ENCODE measurements at regions not wholly inside any gene's neighbourhood (a gene's known extent, or its start where the extent isn't known, plus 50 kb on each side); places are given as distances from the start of the nearest gene placed in this dataset.
"Not testable (repeated sequence)": the region's sequence is repeated elsewhere in the genome, so short reads cannot be mapped to it uniquely, and the experiment has no call there.

DNA sequence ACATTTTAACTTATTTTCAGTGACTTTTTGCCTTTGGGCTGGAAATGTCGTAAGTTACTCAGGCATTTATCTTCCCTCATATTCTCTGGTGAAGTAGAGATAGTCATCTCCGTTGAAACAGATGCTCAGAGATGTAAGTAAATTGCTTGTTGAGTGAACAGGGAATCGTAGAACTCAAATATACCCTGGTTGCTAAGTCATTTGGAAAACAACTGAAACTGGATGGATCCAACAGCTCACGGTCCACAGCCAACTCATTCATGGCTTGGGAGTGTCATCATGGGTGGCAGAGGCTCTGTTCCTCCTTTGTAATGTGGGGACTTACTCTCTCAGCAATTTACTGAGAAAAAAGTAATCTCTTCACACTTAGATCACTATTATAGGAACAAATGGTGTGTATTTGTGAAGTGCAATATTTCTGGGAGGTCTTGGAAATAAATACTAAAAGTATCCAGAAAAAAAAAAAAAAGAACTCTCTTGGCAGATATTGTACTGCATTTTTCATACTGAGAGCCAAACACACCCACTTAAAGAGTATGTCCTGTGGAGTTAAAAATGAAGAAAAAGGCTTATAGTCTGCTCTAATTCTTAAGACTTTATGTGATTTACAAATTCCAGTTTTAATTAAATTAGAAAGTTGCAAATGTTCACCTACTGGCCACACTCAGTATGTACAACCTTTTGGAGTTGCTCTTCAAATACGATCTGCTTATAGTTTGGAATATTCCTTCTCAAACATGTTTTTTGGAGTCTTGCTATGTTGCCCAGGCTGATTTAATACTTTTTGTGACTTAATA is 107.4 kb downstream of the LEPR start:
- DNase-seq (ENCODE audit: low read depth): no peak

DNA sequence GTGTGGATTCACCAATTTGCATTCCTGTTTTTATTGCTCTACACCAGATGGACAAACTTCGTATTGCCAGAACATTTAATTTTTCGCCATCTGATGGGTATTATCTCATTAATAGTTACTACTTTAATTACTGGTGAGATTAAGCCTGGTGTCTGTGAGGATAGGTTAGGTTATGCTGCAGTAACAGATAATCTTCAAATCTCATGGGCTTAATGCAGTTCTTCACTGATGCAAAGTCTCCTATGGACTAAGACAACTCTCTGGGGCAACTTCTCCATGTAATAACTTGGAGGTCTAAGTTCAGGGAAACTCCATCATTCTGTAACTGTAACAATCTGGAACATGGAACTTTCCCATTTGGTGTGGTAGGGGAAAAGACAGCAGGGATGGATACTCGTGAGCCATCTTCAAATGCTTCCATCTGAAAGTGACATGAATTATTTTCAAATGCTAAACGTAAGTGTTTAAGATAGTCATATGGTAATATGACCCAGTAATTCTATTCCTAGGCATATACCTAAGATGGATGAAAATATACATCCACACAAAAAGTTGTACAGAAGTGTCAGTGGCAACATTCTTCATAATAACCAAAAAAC is 111.6 kb downstream of the LEPR start:
- DNase-seq (ENCODE audit: low read depth): no peak

DNA sequence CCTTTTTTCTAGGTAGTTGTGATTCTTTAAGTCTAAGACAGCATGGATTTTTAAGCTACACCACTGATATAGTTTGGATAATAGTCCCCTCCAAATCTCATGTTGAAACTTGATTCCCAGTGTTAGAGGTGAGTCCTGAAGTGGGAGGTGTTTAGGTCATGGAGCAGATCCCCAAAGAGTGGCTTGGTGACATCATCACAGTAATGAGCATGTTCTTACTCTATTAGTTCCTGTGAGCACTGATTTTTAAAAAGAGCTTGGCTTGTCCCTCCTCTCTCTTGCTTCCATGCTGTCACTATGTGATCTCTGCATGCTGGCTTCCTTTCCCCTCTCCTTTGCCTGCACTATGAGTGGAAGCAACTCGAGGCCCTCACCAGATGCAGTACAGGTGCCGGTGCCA is 115.5 kb downstream of the LEPR start:
- DNase-seq (ENCODE audit: low read depth): no peak

DNA sequence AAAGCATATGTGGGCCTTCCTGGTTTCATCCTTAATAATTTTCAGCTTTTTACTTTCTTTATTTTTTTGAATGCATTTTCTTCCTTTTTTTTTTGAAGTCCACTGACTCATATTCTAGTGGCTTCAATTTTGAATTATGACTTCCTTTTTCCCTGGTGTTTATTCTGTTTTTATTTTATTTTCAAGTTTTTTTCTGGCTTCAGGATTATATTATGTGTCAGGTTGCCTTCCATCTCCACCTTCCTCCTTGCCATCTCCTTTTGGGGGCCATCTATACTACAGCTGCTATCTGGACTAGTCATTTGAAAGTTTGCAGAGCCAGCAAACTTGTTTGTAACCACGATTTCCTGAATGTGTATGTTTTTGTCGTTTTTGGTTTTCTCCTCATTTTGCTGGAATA is 117.6 kb downstream of the LEPR start:
- DNase-seq (ENCODE audit: low read depth): no peak

DNA sequence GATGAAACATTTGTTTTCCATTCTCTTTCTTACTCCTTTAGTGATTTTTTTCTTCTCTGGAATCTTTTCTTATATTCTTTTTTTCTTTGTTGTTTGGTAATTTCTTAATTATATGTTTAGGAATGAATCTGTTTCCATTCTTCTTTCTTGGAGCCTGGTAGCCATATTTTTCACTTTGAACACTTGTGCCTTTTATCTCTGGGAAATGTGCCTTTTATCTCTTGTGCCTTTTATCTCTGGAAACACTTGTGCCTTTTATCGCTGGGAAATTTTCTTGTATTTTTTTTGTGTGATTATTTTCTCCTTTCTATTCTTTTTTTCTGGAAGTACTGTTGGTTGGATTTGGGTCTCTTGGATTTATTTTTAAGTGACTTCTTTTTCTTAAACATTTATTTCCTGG is 118.2 kb downstream of the LEPR start:
- DNase-seq (ENCODE audit: low read depth): no peak

DNA sequence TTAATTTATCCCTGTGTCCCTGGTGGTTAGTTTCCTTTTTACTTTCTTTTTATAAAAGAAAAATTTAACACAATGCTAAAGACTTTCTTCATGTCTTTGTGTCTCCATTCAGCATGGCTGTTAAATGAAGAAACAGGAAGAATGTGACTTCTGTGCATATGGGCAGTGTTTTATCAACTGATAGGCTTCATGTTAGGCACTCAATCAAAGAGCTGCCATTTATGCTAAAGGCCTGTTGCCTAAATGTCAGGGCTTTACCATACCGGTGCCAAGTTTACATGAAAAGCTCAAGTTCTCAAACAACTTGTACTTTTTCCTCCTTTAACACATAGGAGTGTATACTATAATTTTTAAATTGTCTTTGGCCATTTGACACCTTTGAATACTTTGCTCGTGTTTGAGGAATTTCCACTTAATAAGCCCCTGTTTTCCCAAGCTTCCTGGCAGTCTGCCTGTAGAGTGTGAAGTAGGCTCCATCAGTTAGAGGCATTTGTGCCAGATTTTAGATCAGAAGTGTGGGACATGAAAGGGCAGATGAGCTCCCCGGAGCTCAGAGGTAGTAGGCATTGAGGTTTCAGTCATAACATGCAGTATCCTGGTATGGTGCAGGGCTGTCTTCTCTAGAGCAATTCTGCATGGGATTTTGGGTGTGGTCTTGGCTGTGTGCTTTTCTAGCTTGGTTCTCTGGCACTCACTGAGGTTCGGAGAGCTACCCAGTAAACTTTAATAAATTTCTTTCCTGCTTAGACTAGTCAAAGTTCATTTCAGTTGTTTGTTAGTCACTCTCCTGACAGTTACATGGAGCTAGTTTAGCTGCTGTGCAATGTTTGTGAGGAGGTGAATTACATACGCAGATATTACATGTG is 119.0 kb downstream of the LEPR start:
- no peak for DNase-seq (ENCODE audit: low read depth)

DNA sequence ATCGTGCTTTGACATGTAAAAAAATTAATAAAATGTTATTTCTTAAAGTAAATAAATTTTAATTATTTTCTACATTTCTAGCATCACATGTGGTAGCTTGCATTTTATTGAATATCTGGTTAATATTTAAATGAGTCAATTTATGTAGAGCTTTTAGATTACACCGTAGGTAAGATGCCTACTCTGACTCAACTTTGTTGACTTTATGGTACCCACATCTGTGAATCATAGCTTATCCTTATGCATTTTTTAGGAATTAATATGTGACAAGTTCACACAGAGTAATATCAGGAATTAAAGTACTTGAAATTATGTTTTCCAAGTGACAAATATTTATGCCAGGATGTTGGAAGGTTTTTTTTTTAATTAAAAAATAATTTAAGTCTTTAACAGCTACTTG is 120.7 kb downstream of the LEPR start:
- DNase-seq (ENCODE audit: low read depth): no peak

DNA sequence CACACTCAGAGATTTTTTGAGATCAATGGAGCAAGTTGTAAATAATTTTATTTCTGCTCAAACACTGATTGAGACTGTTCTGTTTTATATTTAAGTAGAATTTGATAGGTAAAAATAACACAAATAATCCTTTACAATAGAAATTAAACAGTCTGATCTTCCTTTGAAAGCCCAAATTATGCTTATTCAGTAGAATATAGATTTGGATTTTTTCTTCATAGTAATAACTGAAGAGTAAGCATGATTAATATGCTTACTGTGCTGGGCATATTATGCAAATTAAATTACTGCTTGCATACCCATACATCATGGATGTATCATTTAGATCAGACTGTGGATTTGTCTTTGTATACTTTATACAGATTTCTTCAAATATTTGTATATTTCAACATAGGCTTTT is 121.4 kb downstream of the LEPR start:
- DNase-seq (ENCODE audit: low read depth): no peak

DNA sequence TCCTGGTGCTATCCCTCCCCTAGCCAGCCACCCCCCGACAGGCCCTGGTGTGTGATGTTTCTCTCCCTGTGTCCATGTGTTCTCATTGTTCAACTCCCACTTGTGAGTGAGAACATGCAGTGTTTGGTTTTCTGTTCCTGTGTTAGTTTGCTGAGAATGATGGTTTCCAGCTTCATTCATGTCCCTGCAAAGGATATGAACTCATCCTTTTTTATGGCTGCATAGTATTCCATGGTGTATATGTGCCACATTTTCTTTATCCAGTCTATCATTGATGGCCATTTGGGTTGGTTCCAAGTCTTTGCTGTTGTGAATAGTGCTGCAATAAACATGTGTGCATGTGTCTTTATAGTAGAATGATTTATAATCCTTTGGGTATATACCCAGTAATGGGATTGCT is 122.1 kb downstream of the LEPR start:
- not testable (repeated sequence) for DNase-seq (ENCODE audit: low read depth)

DNA sequence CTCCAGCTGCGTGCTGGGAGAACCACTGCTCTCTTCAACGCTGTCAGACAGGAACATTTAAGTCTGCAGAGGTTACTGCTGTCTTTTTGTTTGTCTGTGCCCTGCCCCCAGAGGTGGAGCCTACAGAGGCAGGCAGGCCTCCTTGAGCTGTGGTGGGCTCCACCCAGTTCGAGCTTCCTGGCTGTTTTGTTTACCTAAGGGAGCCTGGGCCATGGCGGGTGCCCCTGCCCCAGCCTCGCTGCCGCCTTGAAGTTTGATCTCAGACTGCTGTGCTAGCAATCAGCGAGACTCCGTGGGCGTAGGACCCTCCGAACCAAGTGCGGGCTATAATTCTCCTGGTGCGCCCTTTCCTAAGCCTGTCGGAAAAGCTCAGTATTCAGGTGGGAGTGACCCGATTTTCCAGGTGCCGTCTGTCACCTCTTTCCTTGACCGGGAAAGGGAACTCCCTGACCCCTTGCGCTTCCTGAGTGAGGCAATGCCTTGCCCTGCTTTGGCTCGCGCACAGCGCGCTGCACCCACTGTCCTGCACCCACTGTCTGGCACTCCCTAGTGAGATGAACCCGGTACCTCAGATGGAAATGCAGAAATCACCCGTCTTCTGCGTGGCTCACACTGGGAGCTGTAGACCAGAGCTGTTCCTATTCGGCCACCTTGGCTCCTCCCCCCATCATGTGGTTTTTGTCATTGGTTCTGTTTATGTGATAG is 130.0 kb downstream of the LEPR start:
- not testable (repeated sequence) for DNase-seq (ENCODE audit: low read depth)

DNA sequence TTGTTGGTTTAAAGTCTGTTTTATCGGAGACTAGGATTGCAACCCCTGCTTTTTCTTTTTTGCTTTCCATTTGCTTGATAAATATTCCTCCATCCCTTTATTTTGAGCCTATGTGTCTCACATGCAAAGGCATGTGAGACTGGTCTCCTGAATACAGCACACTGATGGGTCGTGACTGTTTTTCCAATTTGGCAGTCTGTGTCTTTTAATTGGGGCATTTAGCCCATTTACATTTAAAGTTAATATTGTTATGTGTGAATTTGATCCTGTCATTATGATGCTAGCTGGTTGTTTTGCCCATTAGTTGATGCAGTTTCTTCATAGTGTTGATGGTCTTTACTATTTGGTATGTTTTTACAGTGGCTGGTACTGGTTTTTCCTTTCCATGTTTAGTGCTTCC is 132.0 kb downstream of the LEPR start:
- DNase-seq (ENCODE audit: low read depth): not testable (repeated sequence)

DNA sequence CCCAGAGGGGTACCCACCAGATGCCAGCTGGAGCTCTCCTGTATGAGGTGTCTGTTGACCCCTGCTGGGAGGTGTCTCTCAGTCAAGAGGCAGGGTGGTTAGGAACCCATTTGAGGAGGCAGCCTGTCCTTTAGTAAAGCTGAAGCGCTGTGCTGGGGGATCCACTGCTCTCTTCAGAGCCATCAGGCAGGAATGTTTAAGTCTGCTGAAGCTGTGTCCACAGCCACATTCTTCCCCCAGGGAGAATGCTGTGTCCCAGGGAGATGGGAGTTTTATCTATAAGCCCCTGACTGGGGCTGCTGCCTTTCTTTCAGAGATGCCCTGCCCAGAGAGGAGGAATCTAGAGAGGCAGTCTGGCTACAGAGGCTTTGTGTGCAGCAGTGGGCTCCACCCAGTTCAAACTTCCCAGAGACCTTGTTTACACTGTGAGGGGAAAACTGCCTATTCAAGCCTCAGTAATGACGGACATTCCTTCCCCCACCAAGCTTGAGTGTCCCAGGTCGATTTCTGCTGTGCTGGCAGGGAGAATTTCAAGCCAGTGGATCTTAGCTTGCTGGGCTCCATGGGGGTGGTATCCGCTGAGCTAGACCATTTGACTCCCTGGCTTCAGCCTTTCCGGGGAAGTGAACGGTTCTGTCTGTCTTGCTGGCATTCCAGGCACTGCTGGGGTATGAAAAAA is 133.8 kb downstream of the LEPR start:
- not testable (repeated sequence) for DNase-seq (ENCODE audit: low read depth)

DNA sequence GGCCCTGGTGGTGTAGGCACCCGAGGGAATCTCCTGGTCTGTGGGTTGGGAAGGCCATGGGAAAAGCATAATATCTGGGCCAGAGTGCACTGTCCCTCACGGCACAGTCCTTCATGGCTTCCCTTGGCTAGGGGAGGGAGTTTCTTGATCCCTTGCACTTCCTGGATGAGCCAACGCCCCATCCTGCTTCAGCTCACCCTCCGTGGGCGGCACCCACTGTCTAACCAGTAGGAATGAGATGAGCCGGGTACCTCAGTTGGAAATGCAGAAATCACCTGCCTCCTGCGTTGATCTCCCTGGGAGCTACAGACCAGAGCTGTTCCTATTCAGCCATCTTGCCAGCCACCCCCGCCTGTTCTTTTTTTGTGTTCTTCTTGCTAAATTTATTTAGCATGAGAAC is 134.4 kb downstream of the LEPR start:
- DNase-seq (ENCODE audit: low read depth): no peak

DNA sequence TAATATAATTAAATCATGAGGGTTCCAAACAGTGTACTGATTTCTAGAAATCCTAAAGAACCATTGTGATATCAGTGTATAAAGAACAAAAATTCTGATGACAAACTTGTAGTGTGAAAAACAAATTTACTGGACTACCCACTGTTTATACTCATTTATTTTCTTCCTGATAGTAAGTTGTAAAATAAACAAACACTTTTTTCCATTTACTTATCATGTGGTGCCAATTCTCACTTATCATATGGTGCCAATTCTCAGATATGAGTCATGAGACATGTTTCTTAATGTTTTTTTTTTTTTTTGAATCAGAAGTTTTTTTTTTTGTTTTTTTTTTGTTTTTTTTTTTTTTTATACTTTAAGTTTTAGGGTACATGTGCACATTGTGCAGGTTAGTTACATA is 137.7 kb downstream of the LEPR start:
- DNase-seq (ENCODE audit: low read depth): no peak

DNA sequence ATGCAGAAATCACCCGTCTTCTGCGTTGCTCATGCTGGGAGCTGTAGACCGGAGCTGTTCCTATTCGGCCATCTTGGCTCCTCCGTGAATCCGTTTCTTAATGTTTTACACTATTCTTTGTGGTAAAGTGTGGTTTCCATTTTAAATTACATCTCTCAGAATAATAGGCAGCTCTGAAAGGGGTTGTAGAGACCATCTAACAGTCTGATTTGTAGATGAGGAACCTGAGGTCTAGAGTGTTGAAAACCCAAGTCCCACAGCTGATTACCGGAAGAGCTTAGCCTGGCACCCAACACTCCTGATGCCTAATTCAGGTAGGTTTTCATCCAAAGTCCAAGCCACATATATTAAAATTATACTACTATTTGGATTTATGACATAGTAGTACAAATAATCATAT is 144.0 kb downstream of the LEPR start:
- no peak for DNase-seq (ENCODE audit: low read depth)

DNA sequence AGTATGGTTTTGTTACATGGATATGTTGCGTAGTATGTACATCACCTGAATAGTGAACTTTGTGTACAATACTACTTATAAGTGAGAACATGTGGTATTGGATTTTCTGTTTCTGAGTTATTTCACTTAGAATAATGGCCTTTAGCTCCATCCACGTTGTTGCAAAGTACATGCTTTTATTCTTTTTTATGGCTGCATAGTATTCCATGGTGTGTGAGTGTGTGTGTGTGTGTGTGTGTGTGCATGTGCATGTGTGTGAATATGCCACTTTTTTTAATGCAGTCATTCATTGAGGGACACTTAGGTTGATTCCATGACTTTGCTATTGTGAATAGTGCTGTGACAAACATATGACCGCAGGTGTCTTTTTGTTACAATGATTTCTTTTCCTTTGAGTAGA is 147.8 kb downstream of the LEPR start:
- no peak for DNase-seq (ENCODE audit: low read depth)

DNA sequence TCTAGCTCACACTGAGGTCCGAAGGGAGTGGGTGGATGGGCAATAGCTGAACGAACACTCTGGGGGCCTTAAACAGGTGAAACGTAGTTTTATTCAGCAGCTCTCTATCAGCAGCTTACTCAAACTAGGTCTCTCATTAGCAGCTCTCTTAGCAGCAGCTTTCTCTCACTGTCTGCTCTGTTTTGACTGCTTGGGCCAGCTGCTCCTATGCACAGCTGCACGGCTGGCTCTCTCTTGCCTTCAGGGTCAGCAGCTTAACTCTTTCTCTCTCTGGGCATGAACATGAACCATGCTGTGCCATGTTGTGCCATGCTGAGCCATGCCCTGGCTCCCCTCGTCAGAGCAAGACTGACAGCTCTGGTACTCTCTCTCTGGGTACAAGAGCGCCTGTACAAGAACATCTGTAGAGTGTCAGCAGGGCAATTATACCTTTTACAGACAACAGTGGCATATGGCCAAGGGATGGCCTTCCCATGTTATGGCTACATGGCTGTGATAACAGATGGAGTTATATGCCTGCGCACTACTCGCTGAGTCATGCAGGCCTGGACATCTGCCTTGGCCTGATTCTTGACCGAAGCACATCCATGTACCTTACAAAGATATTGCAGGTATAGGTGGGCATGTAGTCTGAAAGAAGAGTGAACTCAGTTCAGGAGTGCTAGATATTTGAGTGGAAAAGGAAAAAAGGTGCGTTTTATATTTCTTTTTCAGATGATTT is 152.4 kb downstream of the LEPR start:
- no peak for DNase-seq (ENCODE audit: low read depth)

DNA sequence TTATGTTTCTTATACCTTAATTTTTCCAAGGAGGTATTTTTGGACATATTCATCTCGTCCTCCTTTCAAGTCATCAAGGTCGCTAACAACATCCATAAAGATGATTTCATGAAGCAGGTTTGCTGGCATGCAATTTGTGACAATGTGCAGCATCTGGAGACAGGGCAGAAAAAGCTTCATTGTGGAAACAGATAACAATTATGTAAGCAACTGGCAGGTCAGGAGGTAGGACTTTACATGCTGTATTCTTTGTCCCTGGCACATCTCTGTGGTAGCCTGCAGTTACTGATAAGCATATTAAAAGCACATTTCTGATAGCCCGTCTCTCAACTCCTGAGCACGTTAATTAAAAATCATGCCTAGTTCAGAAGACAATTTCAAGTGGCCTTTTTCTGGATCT is 156.8 kb downstream of the LEPR start:
- no peak for DNase-seq (ENCODE audit: low read depth)

DNA sequence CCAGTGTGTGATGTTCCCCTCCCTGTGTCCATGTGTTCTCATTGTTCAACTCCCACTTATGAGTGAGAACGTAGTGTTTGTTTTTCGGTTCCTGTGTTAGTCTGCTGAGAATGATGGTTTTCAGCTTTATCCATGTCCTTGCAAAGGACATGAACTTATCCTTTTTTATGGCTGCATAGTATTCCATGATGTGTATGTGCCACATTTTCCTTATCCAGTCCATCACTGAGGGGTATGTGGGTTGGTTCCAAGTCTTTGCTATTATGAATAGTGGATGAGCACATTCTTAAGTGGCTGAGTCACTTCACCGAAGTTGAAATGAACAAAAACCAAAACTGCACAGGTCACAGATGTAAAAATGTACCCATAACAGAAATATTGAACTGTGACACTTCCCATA is 157.5 kb downstream of the LEPR start:
- DNase-seq (ENCODE audit: low read depth): not testable (repeated sequence)

DNA sequence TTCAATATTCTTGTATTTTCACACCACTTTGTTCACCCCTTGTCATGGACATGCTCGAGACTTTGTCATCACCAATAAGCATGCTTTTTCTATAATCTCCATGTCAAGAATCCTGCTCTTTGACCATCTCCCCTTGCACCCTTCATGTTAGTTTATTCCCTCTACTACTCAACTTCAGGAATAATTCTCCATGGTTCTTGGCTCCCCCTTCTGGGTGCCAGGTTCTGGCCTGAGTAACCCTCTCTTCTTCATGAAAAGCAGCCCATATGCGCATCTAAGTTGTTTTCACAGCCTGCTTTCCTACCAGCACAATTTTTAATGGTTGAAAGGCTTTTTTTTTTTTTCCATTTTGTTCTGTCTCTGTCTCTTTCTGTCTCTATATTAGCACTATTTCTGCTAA is 160.7 kb downstream of the LEPR start:
- no peak for DNase-seq (ENCODE audit: low read depth)

DNA sequence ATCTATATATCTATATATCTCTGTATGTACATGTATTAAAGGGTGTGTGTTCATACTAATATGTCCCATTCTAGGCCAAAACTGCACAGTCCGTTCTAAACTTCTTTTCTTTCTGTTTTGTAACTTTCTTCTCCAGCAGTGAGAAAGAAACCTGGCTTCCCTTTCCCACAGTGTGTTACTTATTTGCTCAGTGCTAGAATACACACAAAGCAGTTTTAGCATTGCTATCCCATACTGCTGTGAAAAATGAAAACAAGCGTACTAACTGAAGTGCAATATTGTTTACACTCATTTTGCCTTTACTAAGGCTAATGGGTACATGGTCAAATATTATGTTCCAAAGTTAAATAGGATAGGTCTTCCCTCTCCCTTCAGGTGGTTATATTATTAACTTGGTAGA is 163.9 kb downstream of the LEPR start:
- no peak for DNase-seq (ENCODE audit: low read depth)

Data from CMK (cell line).